ENCODE measurements at regions not wholly inside any gene's neighbourhood (a gene's known extent, or its start where the extent isn't known, plus 50 kb on each side); places are given as distances from the start of the nearest gene placed in this dataset.

DNA sequence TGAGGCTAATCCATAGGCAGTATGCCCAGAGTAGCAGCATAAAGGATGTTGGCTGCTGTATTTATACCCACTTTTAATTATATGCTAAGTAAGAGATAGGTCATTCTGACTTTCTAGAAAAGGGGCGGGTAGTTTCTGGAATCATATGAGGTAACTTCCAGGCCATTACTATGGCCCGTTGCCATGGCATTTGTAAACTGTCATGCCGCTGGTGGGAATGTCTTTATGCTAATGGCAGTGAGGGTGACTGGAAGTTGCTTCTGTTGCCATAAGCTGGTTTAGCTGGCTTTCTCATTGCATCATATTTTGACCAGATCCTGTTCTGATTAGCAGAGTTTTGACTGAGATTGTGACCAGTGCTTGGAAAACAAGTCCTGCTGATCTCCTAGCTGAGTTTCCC is 929.6 kb upstream of the CDH8 start:
- no peak for TF ChIP-seq ZFX (IDR thresholded peaks at IDR 0.05)
- no peak for TF ChIP-seq CTCF (conservative IDR thresholded peaks at IDR 0.05)
- H3K27ac ChIP-seq = no peak overlapping the region; the same call in 1 of the 2 replicates

GRCh38 chr16:62963846-62964245 is 927.6 kb upstream of the CDH8 start:
- TF ChIP-seq ZFX (IDR thresholded peaks at IDR 0.05) = no peak
- TF ChIP-seq CTCF (conservative IDR thresholded peaks at IDR 0.05) = no peak
- no peak overlapping the region for H3K27ac ChIP-seq

- no peak overlapping the region for H3K27ac ChIP-seq
- TF ChIP-seq ZFX (IDR thresholded peaks at IDR 0.05) (no peak), CTCF (conservative IDR thresholded peaks at IDR 0.05) (no peak)
Observed at GRCh38 chr16:62955033-62955349, 918.8 kb upstream of the CDH8 start.

DNA sequence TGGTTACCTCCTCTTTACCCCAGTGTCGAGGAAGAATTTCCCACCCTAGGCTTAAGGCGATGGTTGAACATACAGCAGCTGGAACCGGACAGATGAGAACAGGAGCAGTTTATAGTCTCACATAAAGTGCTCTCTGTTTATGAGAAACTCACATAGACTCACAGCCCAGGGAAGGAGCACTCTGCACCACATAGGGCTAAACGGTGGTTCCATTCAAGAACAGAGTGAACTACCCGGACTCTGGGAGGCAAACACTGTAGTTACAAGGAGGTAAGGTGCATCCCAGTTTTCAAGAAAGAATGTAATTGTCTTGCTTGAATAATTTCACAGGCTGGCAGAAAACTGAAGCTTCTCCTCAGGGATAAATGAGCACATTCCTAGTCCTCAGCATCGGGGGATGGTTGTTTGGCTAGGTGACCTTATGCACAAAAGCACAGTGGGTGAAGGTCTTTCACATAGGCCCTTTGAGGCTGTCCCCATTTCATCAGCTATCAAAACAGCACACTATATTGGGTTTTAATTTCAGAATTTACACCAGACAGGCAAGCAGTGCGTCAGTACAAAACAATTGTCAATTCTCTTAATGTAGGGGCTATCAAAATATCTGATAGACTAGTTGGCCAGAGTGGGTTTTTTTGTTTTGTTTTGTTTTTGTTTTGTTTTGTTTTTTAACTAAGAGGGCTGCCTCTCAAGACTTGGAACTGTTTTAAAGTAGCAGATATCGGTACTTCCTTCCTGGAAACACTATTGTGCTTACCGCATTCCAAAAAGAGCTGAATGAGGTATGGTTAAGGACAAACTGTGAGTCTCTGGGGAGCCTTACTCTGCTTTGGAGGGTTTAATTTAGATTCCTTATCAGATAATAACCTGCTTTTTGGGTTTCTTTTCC is 918.1 kb upstream of the CDH8 start:
- TF ChIP-seq CTCF (conservative IDR thresholded peaks at IDR 0.05) (no peak), ZFX (IDR thresholded peaks at IDR 0.05) (no peak)
- H3K27ac ChIP-seq = no peak overlapping the region

DNA sequence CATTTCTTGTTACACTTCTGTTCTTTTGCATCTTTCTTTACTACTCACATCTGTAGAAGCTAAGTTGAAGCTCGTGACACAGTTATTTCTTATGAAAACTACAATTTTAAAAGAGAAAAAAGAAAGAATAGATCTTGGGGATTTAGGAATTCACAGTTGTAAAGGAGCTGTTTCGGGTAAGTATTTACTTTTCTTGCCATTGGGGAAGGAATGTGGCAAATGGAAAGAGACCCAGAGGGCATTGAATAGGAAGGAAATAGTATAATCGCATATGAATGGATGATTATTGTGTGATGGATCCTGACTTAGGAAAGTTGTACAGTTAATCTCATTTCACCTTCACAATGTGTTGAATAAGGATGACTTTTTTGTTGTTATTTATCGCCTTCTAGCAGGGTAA is 914.1 kb upstream of the CDH8 start:
- TF ChIP-seq ZFX (IDR thresholded peaks at IDR 0.05) (no peak), CTCF (conservative IDR thresholded peaks at IDR 0.05) (no peak)

DNA sequence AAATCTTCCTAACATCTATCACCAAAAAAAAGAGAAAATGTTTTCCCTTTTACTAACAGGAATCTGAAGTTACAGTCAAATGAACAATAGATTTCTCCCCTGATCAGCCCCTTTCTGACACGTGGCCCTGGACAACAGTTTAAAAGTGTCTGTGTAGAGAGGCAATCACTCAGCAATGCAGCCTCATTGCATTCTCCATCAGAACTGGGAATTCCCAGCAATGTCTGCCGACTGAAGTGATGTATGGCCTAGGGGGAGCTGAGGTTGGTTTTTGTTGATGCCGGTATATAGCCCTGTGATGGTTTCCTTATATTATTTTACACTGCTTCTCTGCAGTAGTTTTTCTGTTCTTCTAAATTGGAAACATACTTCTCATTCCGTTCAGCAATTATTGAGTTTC is 904.3 kb upstream of the CDH8 start:
- H3K27ac ChIP-seq = no peak overlapping the region
- TF ChIP-seq ZFX (IDR thresholded peaks at IDR 0.05) (no peak), CTCF (conservative IDR thresholded peaks at IDR 0.05) (no peak)

More for the DNA sequence above, 914.1 kb upstream of the CDH8 start:
- no peak overlapping the region for H3K27ac ChIP-seq

DNA sequence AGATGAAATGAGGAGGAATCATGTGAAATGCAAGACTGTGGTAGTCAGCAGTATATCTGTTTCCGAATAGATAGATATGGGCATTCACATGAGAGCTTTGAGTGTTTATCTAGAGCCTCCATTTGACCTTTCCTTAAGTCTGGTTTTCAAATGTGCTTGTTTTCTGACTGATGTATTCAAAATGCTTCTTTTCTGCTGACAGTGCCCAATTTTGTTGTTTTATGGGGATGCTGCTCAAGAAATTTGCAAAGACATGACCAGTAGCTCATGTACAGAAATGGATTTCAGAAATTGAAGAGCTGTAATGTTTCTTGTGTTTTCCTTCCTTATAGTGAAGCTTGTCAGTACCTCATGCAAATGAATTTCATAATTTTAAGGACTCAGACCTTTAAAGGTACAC is 903.4 kb upstream of the CDH8 start:
- no peak overlapping the region for H3K27ac ChIP-seq
- TF ChIP-seq CTCF (conservative IDR thresholded peaks at IDR 0.05) (no peak), ZFX (IDR thresholded peaks at IDR 0.05) (no peak)

All from C4-2B (cell line).